ENCODE measurements at regions not wholly inside any gene's neighbourhood (a gene's known extent, or its start where the extent isn't known, plus 50 kb on each side); places are given as distances from the start of the nearest gene placed in this dataset.
"Not testable (repeated sequence)": the region's sequence is repeated elsewhere in the genome, so short reads cannot be mapped to it uniquely, and the experiment has no call there.

DNA sequence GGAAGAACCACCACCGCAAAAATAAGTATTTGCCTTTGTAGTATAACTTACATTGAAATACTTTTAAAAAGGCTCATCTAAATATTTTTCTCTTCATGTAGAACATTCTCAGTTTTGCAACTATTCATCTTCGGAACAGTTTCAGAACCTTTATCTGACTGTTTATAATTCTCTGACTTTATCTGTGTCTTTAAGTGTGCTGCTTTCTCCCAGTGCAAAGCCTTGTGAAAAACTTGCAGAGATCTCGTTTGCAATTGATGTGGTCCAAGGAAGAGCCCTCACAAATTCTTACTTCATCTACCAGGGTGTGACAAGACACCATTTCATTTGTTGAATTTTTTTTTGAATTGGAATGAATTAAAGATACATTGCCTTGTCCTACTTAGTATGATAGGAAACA, 186.4 kb downstream of the DKK1 start:
- H3K27me3 ChIP-seq (ENCODE audit: control insufficient read depth, insufficient read depth, low read length) = no peaks in the 10 kb centered on the region
- no peaks in the 10 kb centered on the region for H3K36me3 ChIP-seq (ENCODE audit: control insufficient read depth in 2 of 3, insufficient read depth in 3 of 3, low read length in 3 of 3)
- intact Hi-C loops (cut with DNase I) = no loop called here
- no peak overlapping the region for H3K9ac ChIP-seq (ENCODE audit: low read length in 3 of 3)
- DNase-seq = no peak
- no peak overlapping the region for H3K4me3 ChIP-seq (ENCODE audit: low read length in 3 of 3)
- no peaks in the 10 kb centered on the region for H3K4me1 ChIP-seq (ENCODE audit: control insufficient read depth in 2 of 3, insufficient read depth in 2 of 3, low read depth in 1 of 3, low read length in 3 of 3)
- TF ChIP-seq CTCF (IDR thresholded peaks at IDR 0.05; ENCODE audit: borderline replicate concordance, extremely low read depth, insufficient read depth) = no peak
- H3K27ac ChIP-seq (ENCODE audit: low read depth in 2 of 2, low read length in 2 of 2) = no peak overlapping the region
- no peak for FAIRE-seq
- H3K9me3 ChIP-seq (ENCODE audit: control insufficient read depth in 2 of 3, insufficient read depth in 1 of 3, low read length in 3 of 3) = peaks cover 0 to 4% (median 3%) of the 10 kb centered on the region in 3 donors

DNA sequence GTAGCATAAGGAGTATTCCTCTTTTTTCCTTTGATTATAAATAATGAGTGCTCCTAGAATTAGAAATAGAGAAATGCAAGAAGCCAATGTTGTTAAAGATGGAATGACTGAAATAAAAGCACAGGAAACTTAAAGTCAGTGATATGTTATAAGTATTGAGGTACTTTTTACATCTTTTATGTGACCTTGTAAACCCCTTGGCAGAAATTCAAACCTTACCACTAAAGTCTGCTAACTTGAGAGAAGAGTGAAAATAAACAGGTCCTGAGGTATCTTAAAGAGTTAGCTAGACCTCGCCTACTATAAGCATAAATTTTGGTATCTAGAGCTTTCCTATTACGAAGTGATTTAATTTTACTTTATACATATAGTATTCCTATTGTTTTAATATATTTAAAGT, 188.2 kb downstream of the DKK1 start:
- no peak for FAIRE-seq

DNA sequence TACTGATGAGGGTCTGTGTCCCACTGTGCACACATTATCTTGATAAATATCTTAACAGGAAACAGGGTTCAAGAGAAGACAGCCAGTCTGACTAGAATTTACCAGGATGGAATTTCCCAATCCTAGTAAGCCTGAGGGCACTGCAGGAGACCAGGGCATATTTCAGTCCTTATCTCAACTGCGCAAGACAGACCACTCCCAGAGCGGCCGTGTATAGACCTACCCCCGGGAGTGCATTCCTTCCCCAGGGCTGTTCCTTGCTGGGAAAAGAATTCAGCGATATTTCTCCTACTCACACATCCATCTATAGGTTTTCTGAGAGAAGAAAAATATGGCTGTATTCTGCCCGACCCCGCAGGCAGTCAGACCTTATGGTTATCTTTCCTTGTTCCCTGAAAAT, 191.3 kb downstream of the DKK1 start:
- FAIRE-seq; intact Hi-C loops (cut with DNase I); H3K36me3 ChIP-seq (ENCODE audit: control insufficient read depth in 2 of 3, insufficient read depth in 3 of 3, low read length in 3 of 3); H3K9ac ChIP-seq (ENCODE audit: low read length in 3 of 3); H3K27me3 ChIP-seq (ENCODE audit: control insufficient read depth, insufficient read depth, low read length); H3K9me3 ChIP-seq (ENCODE audit: control insufficient read depth in 2 of 3, insufficient read depth in 1 of 3, low read length in 3 of 3); H3K4me3 ChIP-seq (ENCODE audit: low read length in 3 of 3); DNase-seq; H3K4me1 ChIP-seq (ENCODE audit: control insufficient read depth in 2 of 3, insufficient read depth in 2 of 3, low read depth in 1 of 3, low read length in 3 of 3); H3K27ac ChIP-seq (ENCODE audit: low read depth in 2 of 2, low read length in 2 of 2): not testable (repeated sequence)

More for the DNA sequence above, 188.2 kb downstream of the DKK1 start:
- H3K36me3 ChIP-seq (ENCODE audit: control insufficient read depth in 2 of 3, insufficient read depth in 3 of 3, low read length in 3 of 3) = no peaks in the 10 kb centered on the region
- H3K9me3 ChIP-seq (ENCODE audit: control insufficient read depth in 2 of 3, insufficient read depth in 1 of 3, low read length in 3 of 3) = peaks cover 0 to 4% (median 3%) of the 10 kb centered on the region in 3 donors
- H3K9ac ChIP-seq (ENCODE audit: low read length in 3 of 3) = no peak overlapping the region
- no peak for TF ChIP-seq CTCF (IDR thresholded peaks at IDR 0.05; ENCODE audit: borderline replicate concordance, extremely low read depth, insufficient read depth)
- no peaks in the 10 kb centered on the region for H3K4me1 ChIP-seq (ENCODE audit: control insufficient read depth in 2 of 3, insufficient read depth in 2 of 3, low read depth in 1 of 3, low read length in 3 of 3)
- no peak overlapping the region for H3K27ac ChIP-seq (ENCODE audit: low read depth in 2 of 2, low read length in 2 of 2)
- no peaks in the 10 kb centered on the region for H3K27me3 ChIP-seq (ENCODE audit: control insufficient read depth, insufficient read depth, low read length)
- no peak overlapping the region for H3K4me3 ChIP-seq (ENCODE audit: low read length in 3 of 3)
- no peak for DNase-seq
- intact Hi-C loops (cut with DNase I) = no loop called here

GRCh38 chr10:52514481-52514880, 200.4 kb downstream of the DKK1 start:
- Histone ChIP-seq H3K4me3 (ENCODE audit: low read length in 3 of 3) (no peak overlapping the region), H3K9me3 (ENCODE audit: control insufficient read depth in 2 of 3, insufficient read depth in 1 of 3, low read length in 3 of 3) (no peaks in the 10 kb centered on the region), H3K4me1 (ENCODE audit: control insufficient read depth in 2 of 3, insufficient read depth in 2 of 3, low read depth in 1 of 3, low read length in 3 of 3) (no peaks in the 10 kb centered on the region), H3K27me3 (ENCODE audit: control insufficient read depth, insufficient read depth, low read length) (no peaks in the 10 kb centered on the region), H3K36me3 (ENCODE audit: control insufficient read depth in 2 of 3, insufficient read depth in 3 of 3, low read length in 3 of 3) (no peaks in the 10 kb centered on the region), H3K9ac (ENCODE audit: low read length in 3 of 3) (no peak overlapping the region), H3K27ac (ENCODE audit: low read depth in 2 of 2, low read length in 2 of 2) (no peak overlapping the region)
- peak in 1 of 5 donors; percentile 9 for DNase-seq
- no peak for FAIRE-seq
- intact Hi-C loops (cut with DNase I) = no loop called here
- no peak for TF ChIP-seq CTCF (IDR thresholded peaks at IDR 0.05; ENCODE audit: borderline replicate concordance, extremely low read depth, insufficient read depth)
